ENCODE measurements at regions not wholly inside any gene's neighbourhood (a gene's known extent, or its start where the extent isn't known, plus 50 kb on each side); places are given as distances from the start of the nearest gene placed in this dataset.

DNA sequence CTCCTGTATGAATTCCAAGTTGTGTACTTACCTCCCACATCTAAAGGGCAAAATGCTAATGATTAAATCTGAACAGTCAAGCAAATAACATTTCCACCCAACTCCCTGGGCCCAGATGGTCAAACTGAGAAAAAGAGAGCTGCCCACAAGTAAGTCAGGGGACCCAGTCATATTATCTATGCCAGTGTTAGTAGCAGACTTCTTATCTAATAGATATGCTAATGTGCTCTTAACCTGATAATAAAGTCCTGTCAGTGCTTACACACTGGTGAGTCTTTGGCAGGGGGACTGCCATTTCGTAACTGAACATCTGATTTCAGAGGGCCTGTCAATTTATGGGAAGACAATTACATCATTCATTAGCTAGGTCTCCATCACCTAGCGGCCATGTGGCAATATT, 292.3 kb upstream of the WWC1 start:
- H3K4me1 Mint-ChIP-seq: no peaks in the 10 kb centered on the region
- no peak overlapping the region for H3K27ac Mint-ChIP-seq
- no peaks in the 10 kb centered on the region for H3K27me3 Mint-ChIP-seq (ENCODE audit: low read depth in 3 of 3)
- no peaks in the 10 kb centered on the region for H3K9me3 Mint-ChIP-seq
- H3K4me3 Mint-ChIP-seq: no peak overlapping the region
- no peak for DNase-seq
- no peaks in the 10 kb centered on the region for H3K36me3 Mint-ChIP-seq

DNA sequence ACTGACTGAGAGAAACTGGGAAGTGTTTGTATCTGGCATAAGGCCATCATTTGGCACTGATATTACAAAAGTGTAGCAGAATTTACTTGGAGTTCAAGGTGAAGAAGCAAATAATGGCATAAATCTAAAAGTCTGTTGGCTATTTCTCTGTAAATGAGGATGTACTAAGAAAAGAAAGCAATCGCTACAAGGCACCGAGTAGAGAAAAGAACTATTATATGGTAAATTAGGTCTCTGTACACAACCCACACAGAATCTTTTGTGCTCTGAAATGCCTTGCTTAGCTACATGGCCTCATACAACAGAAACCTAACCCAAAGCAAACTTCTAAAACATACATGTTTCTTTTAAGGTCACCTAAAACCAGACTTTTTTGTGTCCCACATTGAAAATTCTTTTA, 290.1 kb upstream of the WWC1 start:
- Mint-ChIP-seq H3K27ac (no peak overlapping the region), H3K36me3 (no peaks in the 10 kb centered on the region), H3K4me1 (no peaks in the 10 kb centered on the region), H3K27me3 (ENCODE audit: low read depth in 3 of 3) (no peaks in the 10 kb centered on the region), H3K9me3 (no peaks in the 10 kb centered on the region), H3K4me3 (no peak overlapping the region)
- DNase-seq: no peak

GRCh38 chr5:168002116-168002515, 289.3 kb upstream of the WWC1 start:
- H3K9me3 Mint-ChIP-seq: no peaks in the 10 kb centered on the region
- H3K4me1 Mint-ChIP-seq: no peaks in the 10 kb centered on the region
- no peak overlapping the region for H3K4me3 Mint-ChIP-seq
- H3K27me3 Mint-ChIP-seq (ENCODE audit: low read depth in 3 of 3): no peaks in the 10 kb centered on the region
- no peaks in the 10 kb centered on the region for H3K36me3 Mint-ChIP-seq
- H3K27ac Mint-ChIP-seq: no peak overlapping the region
- DNase-seq: no peak

GRCh38 chr5:168005093-168005492, 286.4 kb upstream of the WWC1 start:
- Mint-ChIP-seq H3K9me3 (no peaks in the 10 kb centered on the region), H3K36me3 (no peaks in the 10 kb centered on the region), H3K27ac (no peak overlapping the region), H3K4me3 (no peak overlapping the region), H3K27me3 (ENCODE audit: low read depth in 3 of 3) (peaks cover 0 to 3% (median 0%) of the 10 kb centered on the region in 3 donors), H3K4me1 (no peaks in the 10 kb centered on the region)
- DNase-seq: no peak

GRCh38 chr5:168005936-168006335, 285.5 kb upstream of the WWC1 start:
- Mint-ChIP-seq H3K27ac (no peak overlapping the region), H3K27me3 (ENCODE audit: low read depth in 3 of 3) (peaks cover 0 to 3% (median 2%) of the 10 kb centered on the region in 3 donors), H3K4me3 (no peak overlapping the region), H3K4me1 (no peaks in the 10 kb centered on the region), H3K9me3 (no peaks in the 10 kb centered on the region), H3K36me3 (no peaks in the 10 kb centered on the region)
- no peak for DNase-seq

GRCh38 chr5:168006456-168007130, 284.9 kb upstream of the WWC1 start:
- H3K27me3 Mint-ChIP-seq (ENCODE audit: low read depth in 3 of 3): peaks cover 0 to 3% (median 2%) of the 10 kb centered on the region in 3 donors
- no peaks in the 10 kb centered on the region for H3K36me3 Mint-ChIP-seq
- H3K9me3 Mint-ChIP-seq: no peaks in the 10 kb centered on the region
- no peak for DNase-seq
- H3K4me3 Mint-ChIP-seq: no peak overlapping the region
- no peak overlapping the region for H3K27ac Mint-ChIP-seq
- H3K4me1 Mint-ChIP-seq: no peaks in the 10 kb centered on the region

GRCh38 chr5:168007286-168007685, 284.2 kb upstream of the WWC1 start:
- no peak overlapping the region for H3K27ac Mint-ChIP-seq
- H3K9me3 Mint-ChIP-seq: no peaks in the 10 kb centered on the region
- no peak for DNase-seq
- H3K36me3 Mint-ChIP-seq: no peaks in the 10 kb centered on the region
- H3K27me3 Mint-ChIP-seq (ENCODE audit: low read depth in 3 of 3): peaks cover 0 to 3% (median 2%) of the 10 kb centered on the region in 3 donors
- no peaks in the 10 kb centered on the region for H3K4me1 Mint-ChIP-seq
- no peak overlapping the region for H3K4me3 Mint-ChIP-seq

GRCh38 chr5:168008555-168008954, 282.9 kb upstream of the WWC1 start:
- Mint-ChIP-seq H3K27ac (no peak overlapping the region), H3K9me3 (peaks cover 0 to 2% (median 0%) of the 10 kb centered on the region in 6 donors), H3K4me1 (no peaks in the 10 kb centered on the region), H3K36me3 (no peaks in the 10 kb centered on the region), H3K4me3 (no peak overlapping the region), H3K27me3 (ENCODE audit: low read depth in 3 of 3) (peaks cover 2 to 3% (median 3%) of the 10 kb centered on the region in 3 donors)
- DNase-seq: no peak

GRCh38 chr5:168011096-168011495, 280.3 kb upstream of the WWC1 start:
- Mint-ChIP-seq H3K4me3 (no peak overlapping the region), H3K27me3 (ENCODE audit: low read depth in 3 of 3) (peaks cover 2 to 3% (median 3%) of the 10 kb centered on the region in 3 donors), H3K9me3 (peaks cover 0 to 2% (median 0%) of the 10 kb centered on the region in 6 donors), H3K4me1 (no peaks in the 10 kb centered on the region), H3K36me3 (no peaks in the 10 kb centered on the region), H3K27ac (no peak overlapping the region)
- no peak for DNase-seq

DNA sequence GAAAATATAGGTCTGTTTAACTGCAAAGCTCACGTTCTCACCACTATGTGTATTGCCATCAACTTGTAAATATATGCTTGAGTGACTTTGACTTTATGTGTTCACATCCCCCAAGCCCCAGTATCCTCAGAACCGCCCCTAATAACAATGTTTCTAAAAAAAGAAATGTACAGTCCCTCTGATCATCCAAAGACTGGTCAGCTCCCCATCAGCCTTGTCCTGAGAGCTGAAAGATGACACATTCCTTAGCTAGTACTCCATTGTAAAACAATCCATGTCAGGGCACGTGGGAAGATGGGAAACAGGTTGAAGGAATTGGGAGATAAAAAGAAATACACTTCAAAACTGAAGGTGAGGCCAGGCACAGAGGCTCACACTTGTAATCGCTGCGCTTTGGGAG, 279.4 kb upstream of the WWC1 start:
- no peak overlapping the region for H3K27ac Mint-ChIP-seq
- H3K9me3 Mint-ChIP-seq: peaks cover 0 to 2% (median 0%) of the 10 kb centered on the region in 6 donors
- DNase-seq: no peak
- peaks cover 2 to 3% (median 3%) of the 10 kb centered on the region in 3 donors for H3K27me3 Mint-ChIP-seq (ENCODE audit: low read depth in 3 of 3)
- H3K4me1 Mint-ChIP-seq: no peaks in the 10 kb centered on the region
- H3K4me3 Mint-ChIP-seq: no peak overlapping the region
- no peaks in the 10 kb centered on the region for H3K36me3 Mint-ChIP-seq

DNA sequence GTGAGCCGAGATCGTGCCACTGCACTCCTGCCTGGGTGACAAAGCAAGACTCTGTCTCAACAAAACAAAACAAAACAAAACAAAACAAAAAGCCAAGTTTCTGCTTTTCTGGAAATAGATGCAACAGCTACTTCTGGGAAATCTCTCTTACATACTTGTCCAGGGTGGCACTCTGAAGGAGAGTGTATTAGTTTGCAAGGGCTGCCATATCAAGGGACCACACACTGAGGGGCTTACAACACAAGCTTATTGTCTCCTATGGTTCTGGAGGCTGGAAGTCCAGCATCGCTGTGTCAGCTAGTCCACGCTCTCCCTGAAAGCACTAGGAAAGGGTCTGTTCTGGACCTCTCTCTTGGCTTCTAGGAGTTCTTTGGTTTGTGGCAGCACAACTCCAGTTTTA, 277.9 kb upstream of the WWC1 start:
- Mint-ChIP-seq H3K36me3 (no peaks in the 10 kb centered on the region), H3K27ac (no peak overlapping the region), H3K27me3 (ENCODE audit: low read depth in 3 of 3) (peaks cover 0 to 3% (median 2%) of the 10 kb centered on the region in 3 donors), H3K4me3 (no peak overlapping the region), H3K9me3 (peaks cover 0 to 2% (median 0%) of the 10 kb centered on the region in 6 donors), H3K4me1 (no peaks in the 10 kb centered on the region)
- no peak for DNase-seq

DNA sequence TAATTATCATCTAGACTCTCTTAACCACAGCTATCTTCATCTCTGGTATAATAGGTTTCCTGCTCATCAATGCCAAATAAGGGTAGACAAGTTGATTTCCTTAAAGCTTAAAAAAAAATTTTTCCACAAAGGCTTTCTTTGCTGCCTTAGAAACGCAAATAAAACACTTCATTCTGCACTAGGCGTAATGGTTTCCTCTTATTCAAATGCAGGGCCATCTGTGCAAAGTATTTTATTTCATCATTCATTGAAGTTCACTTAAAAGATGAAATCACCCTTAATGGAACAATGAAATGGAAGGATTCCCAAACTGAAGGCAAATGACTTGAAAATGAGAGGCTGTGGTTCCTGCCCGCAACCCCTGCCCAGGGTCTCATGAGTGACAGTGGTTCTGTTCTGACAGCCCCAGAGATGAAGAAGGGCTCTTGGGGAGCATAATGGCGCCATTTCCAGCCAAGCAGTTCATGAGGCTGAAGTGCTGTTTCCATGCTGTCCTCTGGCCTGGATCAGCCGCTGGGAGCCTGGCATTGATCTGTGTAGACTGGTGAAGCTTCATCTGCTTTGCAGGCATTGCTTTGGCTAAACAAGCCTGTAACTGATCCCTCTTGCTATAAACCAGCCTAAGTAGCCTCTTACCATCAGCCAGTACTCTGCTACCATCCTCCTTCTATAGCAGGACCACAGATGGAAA, 276.9 kb upstream of the WWC1 start:
- Mint-ChIP-seq H3K4me1 (no peaks in the 10 kb centered on the region), H3K27ac (no peak overlapping the region), H3K36me3 (no peaks in the 10 kb centered on the region), H3K4me3 (no peak overlapping the region), H3K27me3 (ENCODE audit: low read depth in 3 of 3) (peaks cover 0 to 3% (median 3%) of the 10 kb centered on the region in 3 donors), H3K9me3 (peaks cover 0 to 2% (median 0%) of the 10 kb centered on the region in 6 donors)
- no peak for DNase-seq

- DNase-seq: no peak
- Mint-ChIP-seq H3K27me3 (ENCODE audit: low read depth in 3 of 3) (peaks cover 0 to 3% (median 1%) of the 10 kb centered on the region in 3 donors), H3K27ac (no peak overlapping the region), H3K4me1 (no peaks in the 10 kb centered on the region), H3K4me3 (no peak overlapping the region), H3K36me3 (no peaks in the 10 kb centered on the region), H3K9me3 (peaks cover 0 to 4% (median 0%) of the 10 kb centered on the region in 6 donors)
Measured at GRCh38 chr5:168015506-168015905, 275.9 kb upstream of the WWC1 start.

DNA sequence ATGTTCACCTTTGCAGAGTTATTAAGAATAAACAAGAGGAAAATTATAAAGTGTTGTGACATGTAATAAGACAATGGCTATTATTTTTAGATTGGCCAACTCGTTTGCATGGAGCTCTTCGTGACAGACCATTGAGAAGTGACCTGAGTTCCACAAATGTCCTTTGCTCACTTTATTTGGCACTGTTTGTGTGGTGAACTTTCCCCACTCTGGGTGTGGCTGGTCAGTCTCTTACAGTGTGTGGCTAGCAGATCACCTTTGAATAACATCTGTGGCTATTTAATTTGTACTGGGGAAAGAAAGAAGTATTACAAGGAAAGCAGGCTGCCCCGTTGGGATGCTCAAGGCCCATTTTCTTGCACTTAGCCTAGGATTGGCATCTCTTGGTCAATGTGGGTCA, 274.1 kb upstream of the WWC1 start:
- Mint-ChIP-seq H3K36me3 (no peaks in the 10 kb centered on the region), H3K27me3 (ENCODE audit: low read depth in 3 of 3) (peaks cover 0 to 3% (median 1%) of the 10 kb centered on the region in 3 donors), H3K4me1 (no peaks in the 10 kb centered on the region), H3K27ac (no peak overlapping the region), H3K4me3 (no peak overlapping the region), H3K9me3 (peaks cover 0 to 4% (median under 1%) of the 10 kb centered on the region in 6 donors)
- DNase-seq: no peak
